ENCODE measurements at regions not wholly inside any gene's neighbourhood (a gene's known extent, or its start where the extent isn't known, plus 50 kb on each side); places are given as distances from the start of the nearest gene placed in this dataset.

- no peak for TF ChIP-seq CTCF (IDR thresholded peaks at IDR 0.05)
- TF ChIP-seq POLR2A (IDR thresholded peaks at IDR 0.05) = no peak
These were observed 139.3 kb upstream of the FOXA2 start for GRCh38 chr20:22723659-22724058.

Data from heart left ventricle (tissue), 13 donors.